ENCODE measurements at regions not wholly inside any gene's neighbourhood (a gene's known extent, or its start where the extent isn't known, plus 50 kb on each side); places are given as distances from the start of the nearest gene placed in this dataset.
A peak's percentile ranks its signal among the peaks of the same experiment; 100 is the strongest.

DNA sequence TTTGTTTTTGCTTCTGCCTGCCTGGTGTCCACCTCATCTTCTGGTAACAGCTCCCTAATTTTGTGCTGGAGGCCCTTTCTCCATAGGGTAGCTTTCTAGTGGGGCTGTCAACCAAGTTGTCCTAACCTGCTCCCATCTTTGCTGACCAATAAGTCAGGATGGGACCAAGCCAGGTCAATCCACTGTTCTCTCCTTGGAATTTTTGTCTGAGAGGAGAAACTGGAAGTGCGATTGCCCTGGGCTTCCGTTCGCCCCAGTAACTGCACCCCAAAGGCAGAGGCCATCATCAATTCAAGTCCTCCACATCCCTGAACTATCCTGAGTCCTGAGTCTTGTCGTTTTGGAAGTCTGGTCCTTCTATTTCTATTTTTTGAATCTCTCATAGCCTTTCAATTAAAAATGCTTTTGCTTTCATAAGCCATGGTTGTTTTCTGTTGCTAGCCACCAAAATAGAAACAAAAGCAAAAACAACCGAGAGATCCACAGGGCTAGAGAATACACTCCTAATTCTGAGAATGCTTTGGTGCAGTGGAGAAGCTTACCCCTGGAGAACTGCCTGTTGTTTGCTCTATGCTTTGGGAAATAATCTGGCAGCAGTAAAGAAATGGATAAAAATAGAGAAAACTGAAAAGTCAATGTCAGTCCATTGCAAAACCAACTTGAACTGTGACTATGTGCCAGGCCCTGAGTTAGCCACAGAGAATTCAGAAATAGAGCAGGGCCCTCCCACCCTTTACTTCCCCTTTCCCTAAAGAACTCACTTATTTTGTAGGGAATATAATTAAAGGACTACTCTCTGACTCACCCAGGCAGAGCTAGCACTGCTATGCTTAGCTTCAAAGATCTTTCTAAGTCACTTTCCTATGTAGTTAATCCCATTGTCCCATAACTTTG lies 368.1 kb downstream of the CXCL12 start:
- no peak for TF ChIP-seq CTCF (IDR thresholded peaks at IDR 0.05)
- Histone ChIP-seq H3K4me2 (replicated peaks; ENCODE audit: extremely low read depth, low read length, poor library complexity, severe bottlenecking) (no peak overlapping the region), H2AFZ (ENCODE audit: insufficient read depth, low read depth, low read length, poor library complexity, severe bottlenecking) (no peak overlapping the region), H3K4me1 (ENCODE audit: control insufficient read depth in 1 of 2, insufficient read depth in 2 of 2, low read length in 2 of 2) (peaks cover 50 to 53% of the 10 kb centered on the region in 2 donors), H3K27ac (ENCODE audit: low read depth in 1 of 2, low read length in 2 of 2) (no peak overlapping the region), H4K20me1 (ENCODE audit: insufficient read depth, low read length) (no peaks in the 10 kb centered on the region), H3K9ac (ENCODE audit: insufficient read depth, low read length, poor library complexity, severe bottlenecking) (no peak overlapping the region), H3K27me3 (ENCODE audit: control insufficient read depth in 2 of 2, insufficient read depth in 2 of 2, low read length in 2 of 2) (no peaks in the 10 kb centered on the region), H3K36me3 (replicated peaks in 1 of 2; ENCODE audit: control insufficient read depth in 1 of 2, insufficient read depth in 2 of 2, low read length in 2 of 2) (no peaks in the 10 kb centered on the region), H3K9me3 (replicated peaks in 1 of 2; ENCODE audit: control insufficient read depth in 1 of 2, insufficient read depth in 1 of 2, low read length in 2 of 2) (peaks cover 0 to 3% of the 10 kb centered on the region in 2 donors), H3K79me2 (ENCODE audit: insufficient read depth, low read length) (no peaks in the 10 kb centered on the region), H3K4me3 (replicated peaks in 1 of 3; ENCODE audit: low read depth in 2 of 3, low read length in 3 of 3) (no peak overlapping the region)
- H3K4me1 Mint-ChIP-seq, result peaks cover 41% of the 10 kb centered on the region
- no peaks in the 10 kb centered on the region for H3K36me3 Mint-ChIP-seq
- peaks cover 2 to 5% (median 2%) of the 10 kb centered on the region in 3 donors for H3K27me3 Mint-ChIP-seq (ENCODE audit: low read depth in 3 of 3)
- intact Hi-C loops (cut with micrococcal nuclease), result no loop called here
- WGBS (ENCODE audit: insufficient coverage), result 80% methylated on average over 1 of the region's 5 CpGs
- peak in 2 of 3 donors; percentile 6 to 25 for DNase-seq
- peak overlapping the region in 1 of 7 donors; percentile 61 for H3K27ac Mint-ChIP-seq
- no peak overlapping the region for H3K4me3 Mint-ChIP-seq
- peaks cover 0 to 9% (median 0%) of the 10 kb centered on the region in 7 donors for H3K9me3 Mint-ChIP-seq

GRCh38 chr10:44015702-44016500 lies 367.2 kb upstream of the ZNF32 start:
- no peak overlapping the region for H3K4me3 Mint-ChIP-seq
- Histone ChIP-seq H3K9me3 (replicated peaks in 1 of 2; ENCODE audit: control insufficient read depth in 1 of 2, insufficient read depth in 1 of 2, low read length in 2 of 2) (peaks cover 0 to 3% of the 10 kb centered on the region in 2 donors), H3K79me2 (ENCODE audit: insufficient read depth, low read length) (no peaks in the 10 kb centered on the region), H3K27me3 (ENCODE audit: control insufficient read depth in 2 of 2, insufficient read depth in 2 of 2, low read length in 2 of 2) (no peaks in the 10 kb centered on the region), H4K20me1 (ENCODE audit: insufficient read depth, low read length) (no peaks in the 10 kb centered on the region), H3K36me3 (replicated peaks in 1 of 2; ENCODE audit: control insufficient read depth in 1 of 2, insufficient read depth in 2 of 2, low read length in 2 of 2) (no peaks in the 10 kb centered on the region), H3K27ac (ENCODE audit: low read depth in 1 of 2, low read length in 2 of 2) (no peak overlapping the region), H3K4me2 (replicated peaks; ENCODE audit: extremely low read depth, low read length, poor library complexity, severe bottlenecking) (peak overlapping the region; percentile 2), H2AFZ (ENCODE audit: insufficient read depth, low read depth, low read length, poor library complexity, severe bottlenecking) (no peak overlapping the region), H3K4me1 (ENCODE audit: control insufficient read depth in 1 of 2, insufficient read depth in 2 of 2, low read length in 2 of 2) (peaks cover 50 to 53% of the 10 kb centered on the region in 2 donors), H3K4me3 (replicated peaks in 1 of 3; ENCODE audit: low read depth in 2 of 3, low read length in 3 of 3) (no peak overlapping the region), H3K9ac (ENCODE audit: insufficient read depth, low read length, poor library complexity, severe bottlenecking) (no peak overlapping the region)
- WGBS (ENCODE audit: insufficient coverage), result 97% methylated on average over 6 of the region's 7 CpGs
- intact Hi-C loops (cut with micrococcal nuclease), result no loop called here
- no peak for DNase-seq
- no peak overlapping the region for H3K27ac Mint-ChIP-seq
- peaks cover 0 to 11% (median 0%) of the 10 kb centered on the region in 7 donors for H3K9me3 Mint-ChIP-seq
- peaks cover 2 to 6% (median 2%) of the 10 kb centered on the region in 3 donors for H3K27me3 Mint-ChIP-seq (ENCODE audit: low read depth in 3 of 3)
- TF ChIP-seq CTCF (IDR thresholded peaks at IDR 0.05), result no peak
- H3K36me3 Mint-ChIP-seq, result no peaks in the 10 kb centered on the region
- H3K4me1 Mint-ChIP-seq, result peaks cover 41% of the 10 kb centered on the region
